KMS-11 (cell line): ENCODE measurements at regions not wholly inside any gene's neighbourhood (a gene's known extent, or its start where the extent isn't known, plus 50 kb on each side); places are given as distances from the start of the nearest gene placed in this dataset.

ENCODE experiments used
- H2AFZ ChIP-seq: fragments of 200-600 bp; sonication (generic); 2 replicates; pipeline ENCODE4 v1.6.1; 2016; ENCODE audit warnings: antibody characterized with exemption, mixed run types, low read depth
- H3K27ac ChIP-seq: fragments of 200-600 bp; sonication (generic); 2 replicates; pipeline ENCODE4 v1.6.1; 2016; ENCODE audit warnings: mild to moderate bottlenecking, mixed run types
- H3K27me3 ChIP-seq: fragments of 200-600 bp; sonication (generic); 2 replicates; pipeline ENCODE4 v1.6.1; 2017; ENCODE audit warnings: mild to moderate bottlenecking, low read depth, mixed run types, moderate library complexity; ENCODE audit not compliant: insufficient read depth
- H3K36me3 ChIP-seq: fragments of 200-600 bp; sonication (generic); 2 replicates; pipeline ENCODE4 v1.6.1; 2017; ENCODE audit warnings: mild to moderate bottlenecking, mixed run types; ENCODE audit not compliant: insufficient read depth
- H3K4me1 ChIP-seq: fragments of 200-600 bp; sonication (generic); 2 replicates; pipeline ENCODE4 v1.6.1; 2016; ENCODE audit warnings: mild to moderate bottlenecking, low read depth, mixed run types; ENCODE audit not compliant: poor library complexity, severe bottlenecking
- H3K4me2 ChIP-seq: fragments of 200-600 bp; sonication (generic); 2 replicates; pipeline ENCODE4 v1.7.0; 2016; ENCODE audit warnings: mild to moderate bottlenecking, mixed run types
- H3K4me3 ChIP-seq: fragments of 200-600 bp; sonication (generic); IDR thresholded peaks from 2 replicates; pipeline ENCODE4 v1.6.1; 2017; ENCODE audit warnings: low read depth, low read length, mixed read lengths; ENCODE audit not compliant: insufficient read depth
- H3K79me2 ChIP-seq: fragments of 200-600 bp; sonication (generic); 2 replicates; pipeline ENCODE4 v1.6.1; 2016; ENCODE audit warnings: low read depth, mixed run types; ENCODE audit not compliant: insufficient read depth
- H3K9ac ChIP-seq: fragments of 200-600 bp; sonication (generic); 2 replicates; pipeline ENCODE4 v1.6.1; 2016; ENCODE audit warnings: mild to moderate bottlenecking, mixed run types
- H4K20me1 ChIP-seq: fragments of 200-600 bp; sonication (generic); 2 replicates; pipeline ENCODE4 v1.6.1; 2016; ENCODE audit warnings: mild to moderate bottlenecking, mixed run types; ENCODE audit not compliant: insufficient read depth
- TF ChIP-seq, protein P1 (sequence below): fragments of 200-600 bp; sonication (generic); conservative IDR thresholded peaks from 2 replicates; pipeline ENCODE4 v1.6.1; 2017; ENCODE audit warnings: low read depth, mild to moderate bottlenecking, antibody characterized with exemption, low read length, moderate library complexity, mixed read lengths

DNA sequence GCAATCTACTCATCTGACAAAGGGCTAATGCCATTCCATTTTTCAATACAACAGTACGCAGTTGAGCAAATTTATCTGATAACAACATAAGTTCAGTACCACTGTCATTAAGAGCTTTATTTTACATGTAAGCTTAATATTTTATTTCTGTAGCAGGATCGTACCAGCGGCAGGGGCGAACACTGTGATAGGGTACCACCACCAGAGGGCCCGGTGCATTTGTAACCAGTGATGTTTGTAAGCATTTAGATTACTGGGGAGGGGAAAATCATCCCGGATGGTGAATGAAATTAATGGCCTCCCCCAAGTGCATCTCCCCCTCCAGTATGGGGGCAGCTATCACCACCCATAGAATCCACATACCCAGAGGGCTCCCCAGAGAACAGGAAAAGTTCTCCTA is 179.0 kb downstream of the ADGRA3 start:
- Histone ChIP-seq H3K4me3 (no peak overlapping the region), H3K4me1 (no peaks in the 10 kb centered on the region), H3K9ac (no peak overlapping the region), H4K20me1 (no peaks in the 10 kb centered on the region), H3K27me3 (no peaks in the 10 kb centered on the region), H3K79me2 (no peaks in the 10 kb centered on the region), H3K36me3 (no peaks in the 10 kb centered on the region), H2AFZ (no peak overlapping the region), H3K4me2 (no peak overlapping the region), H3K27ac (no peak overlapping the region)
- TF ChIP-seq, protein P1, sequence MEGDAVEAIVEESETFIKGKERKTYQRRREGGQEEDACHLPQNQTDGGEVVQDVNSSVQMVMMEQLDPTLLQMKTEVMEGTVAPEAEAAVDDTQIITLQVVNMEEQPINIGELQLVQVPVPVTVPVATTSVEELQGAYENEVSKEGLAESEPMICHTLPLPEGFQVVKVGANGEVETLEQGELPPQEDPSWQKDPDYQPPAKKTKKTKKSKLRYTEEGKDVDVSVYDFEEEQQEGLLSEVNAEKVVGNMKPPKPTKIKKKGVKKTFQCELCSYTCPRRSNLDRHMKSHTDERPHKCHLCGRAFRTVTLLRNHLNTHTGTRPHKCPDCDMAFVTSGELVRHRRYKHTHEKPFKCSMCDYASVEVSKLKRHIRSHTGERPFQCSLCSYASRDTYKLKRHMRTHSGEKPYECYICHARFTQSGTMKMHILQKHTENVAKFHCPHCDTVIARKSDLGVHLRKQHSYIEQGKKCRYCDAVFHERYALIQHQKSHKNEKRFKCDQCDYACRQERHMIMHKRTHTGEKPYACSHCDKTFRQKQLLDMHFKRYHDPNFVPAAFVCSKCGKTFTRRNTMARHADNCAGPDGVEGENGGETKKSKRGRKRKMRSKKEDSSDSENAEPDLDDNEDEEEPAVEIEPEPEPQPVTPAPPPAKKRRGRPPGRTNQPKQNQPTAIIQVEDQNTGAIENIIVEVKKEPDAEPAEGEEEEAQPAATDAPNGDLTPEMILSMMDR = no peak

DNA sequence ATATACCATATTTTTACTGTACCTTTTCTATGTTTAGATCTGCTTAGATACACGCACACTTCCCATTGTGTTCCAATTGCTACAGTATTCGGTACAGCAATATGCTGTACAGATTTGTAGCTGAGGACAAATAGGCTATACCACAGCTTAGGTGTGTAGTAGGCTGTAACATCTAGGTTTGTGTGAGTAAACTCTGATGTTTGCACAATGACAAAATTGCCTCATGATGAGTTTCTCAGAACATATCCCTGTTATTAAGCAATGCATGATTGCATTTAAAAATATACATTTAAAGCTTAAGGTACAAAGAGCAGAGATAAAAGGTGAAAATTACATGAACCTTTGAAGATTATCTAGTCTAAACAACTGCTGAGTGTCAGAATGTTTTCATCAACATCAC is 181.7 kb downstream of the ADGRA3 start:
- no peak overlapping the region for H3K4me3 ChIP-seq
- no peak overlapping the region for H3K9ac ChIP-seq
- no peaks in the 10 kb centered on the region for H3K36me3 ChIP-seq
- H3K79me2 ChIP-seq = no peaks in the 10 kb centered on the region
- no peak overlapping the region for H3K27ac ChIP-seq
- H2AFZ ChIP-seq = no peak overlapping the region
- no peaks in the 10 kb centered on the region for H3K4me1 ChIP-seq
- no peaks in the 10 kb centered on the region for H4K20me1 ChIP-seq
- no peaks in the 10 kb centered on the region for H3K27me3 ChIP-seq
- H3K4me2 ChIP-seq = no peak overlapping the region
- TF ChIP-seq, protein P1 = no peak

GRCh38 chr4:22324422-22324821 is 191.4 kb downstream of the ADGRA3 start:
- Histone ChIP-seq H3K36me3 (no peaks in the 10 kb centered on the region), H3K27me3 (no peaks in the 10 kb centered on the region), H2AFZ (no peak overlapping the region), H3K27ac (no peak overlapping the region), H3K79me2 (no peaks in the 10 kb centered on the region), H4K20me1 (no peaks in the 10 kb centered on the region), H3K4me3 (no peak overlapping the region), H3K4me2 (no peak overlapping the region), H3K9ac (no peak overlapping the region), H3K4me1 (no peaks in the 10 kb centered on the region)
- TF ChIP-seq, protein P1 = no peak

DNA sequence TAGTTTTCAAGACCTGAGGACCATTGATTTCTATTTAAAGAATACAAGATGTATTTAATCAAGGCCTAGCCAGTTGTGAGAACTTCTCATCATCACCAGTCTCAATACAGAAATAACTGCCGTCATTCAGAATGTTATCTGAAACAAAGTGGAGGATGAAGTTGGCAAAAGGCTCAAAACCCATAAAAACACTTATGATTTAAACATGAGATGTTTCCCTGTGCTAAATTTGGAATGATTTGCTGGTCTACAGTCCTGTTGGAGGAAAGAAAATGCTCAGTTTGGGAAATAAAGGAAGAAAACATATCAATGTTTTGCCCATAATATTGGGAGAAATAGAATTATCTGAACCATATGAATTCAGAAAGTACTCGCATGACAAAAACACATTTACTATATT is 192.2 kb downstream of the ADGRA3 start:
- H3K4me3 ChIP-seq = no peak overlapping the region
- H3K4me1 ChIP-seq = no peaks in the 10 kb centered on the region
- no peak overlapping the region for H3K9ac ChIP-seq
- no peaks in the 10 kb centered on the region for H3K36me3 ChIP-seq
- no peak overlapping the region for H3K4me2 ChIP-seq
- no peak overlapping the region for H3K27ac ChIP-seq
- no peak overlapping the region for H2AFZ ChIP-seq
- H3K27me3 ChIP-seq = no peaks in the 10 kb centered on the region
- no peaks in the 10 kb centered on the region for H4K20me1 ChIP-seq
- H3K79me2 ChIP-seq = no peaks in the 10 kb centered on the region
- TF ChIP-seq, protein P1 = no peak

GRCh38 chr4:22322996-22323395 is 192.9 kb downstream of the ADGRA3 start:
- Histone ChIP-seq H3K4me3 (no peak overlapping the region), H4K20me1 (no peaks in the 10 kb centered on the region), H3K27ac (no peak overlapping the region), H3K36me3 (no peaks in the 10 kb centered on the region), H3K4me2 (no peak overlapping the region), H3K4me1 (no peaks in the 10 kb centered on the region), H3K27me3 (no peaks in the 10 kb centered on the region), H3K79me2 (no peaks in the 10 kb centered on the region), H3K9ac (no peak overlapping the region), H2AFZ (no peak overlapping the region)
- TF ChIP-seq, protein P1 = no peak
